ENCODE measurements at regions not wholly inside any gene's neighbourhood (a gene's known extent, or its start where the extent isn't known, plus 50 kb on each side); places are given as distances from the start of the nearest gene placed in this dataset.

- no peak for DNase-seq (ENCODE audit: low read depth, low spot score)
- H3K27ac ChIP-seq: no peak overlapping the region
Measured at GRCh38 chr12:92444763-92445162, 258.0 kb upstream of the PLEKHG7 start.

GRCh38 chr12:92442782-92443181 lies 260.0 kb upstream of the PLEKHG7 start:
- DNase-seq (ENCODE audit: low read depth, low spot score): no peak
- no peak overlapping the region for H3K27ac ChIP-seq

- DNase-seq (ENCODE audit: low read depth, low spot score): no peak
- peak overlapping the region; percentile 12 for H3K27ac ChIP-seq
Measured at GRCh38 chr12:92440072-92440471, 262.7 kb upstream of the PLEKHG7 start.

- DNase-seq (ENCODE audit: low read depth, low spot score): peak; percentile 64
- H3K27ac ChIP-seq: peak overlapping the region; percentile 12
Measured at GRCh38 chr12:92439420-92439805, 263.4 kb upstream of the PLEKHG7 start.

DNA sequence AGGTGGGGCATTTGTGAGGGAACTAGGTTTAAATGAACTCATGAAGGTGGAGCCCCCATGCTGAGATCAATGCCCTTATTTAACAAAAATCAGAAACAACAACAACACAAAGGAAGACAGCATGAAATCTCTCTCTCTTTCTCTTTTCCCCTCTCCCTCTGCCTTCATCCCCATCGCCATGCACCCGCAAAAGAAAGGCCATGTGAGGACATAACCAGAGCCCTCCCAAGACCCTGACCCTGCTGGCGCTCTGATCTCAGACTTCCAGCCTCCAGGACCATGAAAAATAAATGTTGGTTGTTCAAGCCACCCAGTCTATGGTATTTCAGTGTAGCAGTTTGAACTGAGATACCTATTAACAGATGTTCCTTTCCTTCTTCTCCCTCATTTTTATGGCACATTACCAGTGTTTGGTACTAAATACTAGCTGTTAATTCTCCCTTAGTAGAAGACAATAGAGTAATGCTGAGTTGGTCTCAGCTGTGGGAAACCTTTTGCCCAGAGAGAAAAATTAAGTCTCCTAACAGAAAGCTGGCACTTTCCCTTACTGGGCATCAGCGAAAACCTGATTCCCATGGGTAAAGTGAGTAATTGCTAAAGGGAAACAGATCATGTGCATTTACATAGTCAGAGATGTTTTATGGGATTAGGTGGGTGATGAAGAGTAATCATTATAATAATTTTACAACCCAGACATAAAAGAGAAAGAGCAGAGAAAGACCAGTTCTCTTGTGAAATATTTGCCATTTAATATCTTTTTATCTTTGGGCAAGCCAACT lies 264.0 kb upstream of the PLEKHG7 start:
- DNase-seq (ENCODE audit: low read depth, low spot score): no peak
- H3K27ac ChIP-seq: peak overlapping the region; percentile 12

DNA sequence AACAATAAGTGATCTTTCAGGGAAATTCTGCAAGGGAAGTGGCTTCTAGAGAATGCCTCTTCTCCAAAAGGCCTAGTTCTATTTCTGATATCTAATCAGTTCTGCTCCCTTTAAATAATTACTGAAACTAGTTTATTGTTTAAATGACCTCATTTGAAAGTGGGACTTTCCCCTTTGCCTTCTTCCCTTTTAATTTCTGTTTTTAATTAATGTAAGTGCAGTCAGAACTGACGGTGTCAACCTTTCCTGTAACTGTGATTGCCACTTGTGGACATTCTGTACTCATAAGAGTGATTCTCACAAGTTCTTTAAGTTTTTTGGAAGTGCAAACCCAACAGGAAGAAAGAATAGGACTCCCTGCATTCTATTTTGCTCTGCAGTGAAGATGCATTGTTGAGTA lies 265.3 kb upstream of the PLEKHG7 start:
- no peak overlapping the region for H3K27ac ChIP-seq
- no peak for DNase-seq (ENCODE audit: low read depth, low spot score)

DNA sequence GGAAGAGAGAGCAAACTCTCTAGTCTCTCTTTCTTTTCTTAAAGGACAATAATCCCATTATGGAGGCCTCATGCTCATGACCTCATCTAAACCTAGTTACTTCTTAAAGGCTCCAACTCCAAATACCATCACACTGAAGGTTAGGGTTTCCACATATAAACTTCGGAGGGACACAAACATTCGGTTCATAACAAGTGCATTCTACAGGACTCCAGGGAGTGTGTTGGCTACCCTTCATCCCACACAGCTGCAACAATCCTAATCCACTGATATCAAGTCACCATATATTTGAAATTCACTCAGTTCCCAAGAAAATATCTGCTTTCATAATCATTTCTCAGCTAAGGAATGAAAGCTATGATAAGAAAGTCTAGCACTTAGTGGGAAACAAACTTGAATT lies 265.9 kb upstream of the PLEKHG7 start:
- H3K27ac ChIP-seq: no peak overlapping the region

DNA sequence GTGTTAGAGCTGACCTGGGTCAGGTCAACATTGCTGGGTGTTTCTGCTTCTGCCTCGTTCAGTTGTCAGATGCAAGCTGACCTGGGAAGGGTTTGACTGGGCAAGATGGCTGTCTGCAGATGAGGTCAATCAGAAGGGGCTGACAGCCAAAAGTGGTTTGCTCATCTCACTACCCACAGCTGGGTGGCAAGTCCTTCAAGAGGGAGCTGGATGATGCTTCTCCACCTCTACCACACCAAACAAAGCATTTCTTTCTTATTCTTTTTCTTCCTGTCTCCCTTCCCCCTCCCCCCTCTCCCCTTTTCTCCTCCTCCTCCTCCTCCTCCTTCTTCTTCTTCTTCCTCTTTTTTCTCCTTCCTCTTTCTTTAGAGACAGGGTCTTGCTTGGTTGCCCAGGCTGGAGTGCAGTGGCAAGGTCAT lies 268.2 kb upstream of the PLEKHG7 start:
- no peak overlapping the region for H3K27ac ChIP-seq
- no peak for DNase-seq (ENCODE audit: low read depth, low spot score)

More for the DNA sequence above, 265.9 kb upstream of the PLEKHG7 start:
- no peak for DNase-seq (ENCODE audit: low read depth, low spot score)

DNA sequence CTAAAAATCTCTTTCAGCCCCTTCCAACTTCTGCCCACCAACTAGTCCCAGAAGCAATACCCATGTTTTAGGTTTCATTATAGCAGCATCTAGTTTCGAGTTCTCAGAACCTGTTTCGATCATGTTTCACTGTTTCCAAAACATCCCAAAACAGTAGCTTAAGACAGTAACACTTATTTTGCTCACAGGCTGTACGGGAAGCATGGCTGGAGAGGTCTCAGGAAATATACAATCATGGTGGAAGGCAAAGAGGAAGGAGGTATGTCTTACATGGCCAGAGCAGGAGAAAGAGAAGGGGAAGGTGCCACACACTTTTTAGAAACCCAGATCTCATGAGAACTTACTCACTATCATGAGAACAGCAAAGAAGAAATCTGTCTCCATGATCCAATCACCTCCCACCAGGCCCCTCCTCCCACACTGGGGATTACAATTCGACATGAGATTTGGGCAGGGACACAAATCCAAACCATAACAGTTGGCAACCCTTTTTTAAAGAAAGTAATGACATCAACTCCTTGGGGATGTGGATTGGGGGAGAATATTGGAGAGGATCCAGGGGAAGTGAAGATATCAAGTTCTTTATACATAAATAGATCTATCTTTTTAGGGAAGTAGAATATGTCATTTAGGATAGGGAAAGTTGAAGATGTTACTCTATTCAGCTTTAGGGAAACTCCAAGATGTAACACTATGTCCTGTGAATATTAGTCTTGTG lies 269.9 kb upstream of the PLEKHG7 start:
- DNase-seq (ENCODE audit: low read depth, low spot score): no peak
- H3K27ac ChIP-seq: no peak overlapping the region

GRCh38 chr12:92431146-92431545 lies 271.6 kb upstream of the PLEKHG7 start:
- H3K27ac ChIP-seq: no peak overlapping the region
- no peak for DNase-seq (ENCODE audit: low read depth, low spot score)

- no peak for DNase-seq (ENCODE audit: low read depth, low spot score)
- no peak overlapping the region for H3K27ac ChIP-seq
Measured at GRCh38 chr12:92426332-92426731, 276.5 kb upstream of the PLEKHG7 start.

DNA sequence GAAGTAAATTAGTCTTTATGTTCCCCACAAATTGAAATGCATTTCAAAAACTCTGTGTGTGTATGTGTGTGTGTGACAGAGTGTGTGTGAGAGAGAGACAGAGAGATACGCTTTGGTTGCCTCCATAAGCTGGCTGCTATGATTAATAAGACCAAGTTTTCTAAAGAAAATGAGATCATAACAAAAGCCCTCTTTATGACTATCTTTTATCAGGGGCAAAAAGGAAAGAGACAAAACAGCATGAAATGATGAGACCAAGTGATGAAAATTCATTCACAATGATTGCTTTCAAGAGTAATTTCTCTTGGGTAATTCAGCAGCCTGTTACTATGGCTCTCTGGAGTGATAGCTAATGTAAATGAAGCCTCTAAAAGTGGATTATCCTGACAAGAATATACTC lies 277.6 kb upstream of the PLEKHG7 start:
- no peak for DNase-seq (ENCODE audit: low read depth, low spot score)
- H3K27ac ChIP-seq: no peak overlapping the region

- no peak for DNase-seq (ENCODE audit: low read depth, low spot score)
- H3K27ac ChIP-seq: peak overlapping the region; percentile 19
Measured at GRCh38 chr12:92424338-92424737, 278.5 kb upstream of the PLEKHG7 start.

DNA sequence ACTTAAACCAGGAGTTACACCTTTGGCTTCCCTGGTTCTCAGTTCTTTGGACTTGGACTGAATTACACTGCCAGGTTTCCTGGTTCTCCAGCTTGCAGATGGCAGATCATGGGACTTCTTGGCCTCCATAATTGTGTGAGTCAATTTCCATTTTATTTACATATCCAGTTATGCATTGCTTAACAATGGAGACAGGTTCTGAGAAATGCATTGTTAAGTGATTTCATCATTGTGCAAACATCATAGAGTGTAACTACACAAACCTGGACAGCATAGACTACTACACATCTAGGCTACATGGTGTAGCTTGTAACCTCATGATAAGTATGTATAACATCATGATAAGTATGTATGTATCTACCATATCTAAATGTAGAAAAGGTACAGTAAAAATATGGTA lies 276.1 kb upstream of the BTG1 start:
- H3K27ac ChIP-seq: peak overlapping the region; percentile 64
- DNase-seq (ENCODE audit: low read depth, low spot score): peak; percentile 91

- H3K27ac ChIP-seq: peak overlapping the region; percentile 64
Measured at GRCh38 chr12:92421042-92421441, 275.4 kb upstream of the BTG1 start.

GRCh38 chr12:92419201-92419600 lies 273.6 kb upstream of the BTG1 start:
- H3K27ac ChIP-seq: no peak overlapping the region
- DNase-seq (ENCODE audit: low read depth, low spot score): no peak

More at GRCh38 chr12:92421042-92421441, 275.4 kb upstream of the BTG1 start:
- no peak for DNase-seq (ENCODE audit: low read depth, low spot score)

GRCh38 chr12:92418381-92418780 lies 272.7 kb upstream of the BTG1 start:
- DNase-seq (ENCODE audit: low read depth, low spot score): no peak
- no peak overlapping the region for H3K27ac ChIP-seq

- no peak overlapping the region for H3K27ac ChIP-seq
- DNase-seq (ENCODE audit: low read depth, low spot score): no peak
Measured at GRCh38 chr12:92417373-92417772, 271.7 kb upstream of the BTG1 start.

DNA sequence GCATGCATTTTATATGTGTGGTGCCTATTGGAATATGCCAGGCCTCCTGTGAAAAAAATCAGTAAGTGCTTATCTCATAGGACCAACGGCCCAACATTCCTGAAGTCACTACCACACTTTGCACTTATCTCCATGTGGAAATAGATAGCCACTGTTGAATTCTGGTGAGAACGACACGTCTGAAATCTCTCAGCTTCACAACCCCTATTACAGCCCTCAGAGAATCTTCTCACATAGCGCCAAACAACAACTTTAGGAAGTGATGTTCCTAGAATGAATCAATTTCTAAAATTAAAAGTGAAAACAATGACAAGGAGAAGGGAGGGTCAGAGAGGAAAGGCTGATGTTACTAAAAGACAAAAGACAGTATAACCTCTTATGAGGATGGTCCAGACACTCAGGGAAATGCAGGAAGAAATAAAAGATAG lies 270.8 kb upstream of the BTG1 start:
- no peak for DNase-seq (ENCODE audit: low read depth, low spot score)
- H3K27ac ChIP-seq: no peak overlapping the region

- H3K27ac ChIP-seq: no peak overlapping the region
- no peak for DNase-seq (ENCODE audit: low read depth, low spot score)
Measured at GRCh38 chr12:92414170-92415070, 268.8 kb upstream of the BTG1 start.

- no peak for DNase-seq (ENCODE audit: low read depth, low spot score)
- H3K27ac ChIP-seq: no peak overlapping the region
Measured at GRCh38 chr12:92413286-92413685, 267.6 kb upstream of the BTG1 start.
